ENCODE measurements at regions not wholly inside any gene's neighbourhood (a gene's known extent, or its start where the extent isn't known, plus 50 kb on each side); places are given as distances from the start of the nearest gene placed in this dataset.

DNA sequence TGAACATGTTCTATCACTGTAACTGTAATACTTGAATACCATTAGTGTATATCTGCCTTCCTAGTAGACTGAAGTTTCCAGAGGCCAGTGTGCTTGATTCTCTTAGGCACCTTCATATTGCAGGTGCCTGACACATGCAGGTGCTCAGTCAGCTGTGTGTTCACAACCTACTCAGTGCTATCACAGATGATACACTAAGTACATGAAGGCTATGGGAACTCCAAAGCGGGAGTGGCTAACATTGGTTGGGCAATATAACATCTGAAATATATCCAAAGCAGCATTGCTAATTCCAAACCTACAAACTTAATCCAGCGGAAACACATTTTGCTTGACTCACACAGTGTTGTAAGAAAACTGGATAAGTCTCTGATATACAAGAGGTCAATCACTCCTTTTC, 539.3 kb upstream of the ISX start:
- no peaks in the 10 kb centered on the region for H3K27me3 ChIP-seq
- H3K9me3 ChIP-seq, result no peaks in the 10 kb centered on the region
- no peaks in the 10 kb centered on the region for H3K36me3 ChIP-seq
- no peak for DNase-seq
- no peak overlapping the region for H3K4me3 ChIP-seq

DNA sequence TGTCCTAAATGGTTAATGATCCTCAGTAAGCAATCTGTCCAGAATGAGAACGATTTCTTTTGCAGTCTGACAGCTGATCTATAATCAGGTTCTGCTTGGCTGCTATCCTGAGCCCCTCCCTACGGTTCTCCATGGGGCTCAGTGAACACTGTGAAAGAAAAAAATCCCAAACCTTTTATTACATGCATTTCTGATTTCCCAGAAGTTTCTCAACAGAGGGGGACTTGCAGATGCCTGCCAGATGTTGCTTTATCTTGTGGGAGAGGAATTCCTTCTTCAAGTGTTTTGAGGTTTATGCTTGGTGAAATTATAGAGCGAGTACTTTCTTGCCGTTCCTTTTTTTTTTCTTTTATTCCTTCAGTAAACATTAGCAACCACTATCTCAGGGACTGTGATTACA, 531.9 kb upstream of the ISX start:
- no peaks in the 10 kb centered on the region for H3K9me3 ChIP-seq
- no peak for DNase-seq
- H3K36me3 ChIP-seq, result no peaks in the 10 kb centered on the region

DNA sequence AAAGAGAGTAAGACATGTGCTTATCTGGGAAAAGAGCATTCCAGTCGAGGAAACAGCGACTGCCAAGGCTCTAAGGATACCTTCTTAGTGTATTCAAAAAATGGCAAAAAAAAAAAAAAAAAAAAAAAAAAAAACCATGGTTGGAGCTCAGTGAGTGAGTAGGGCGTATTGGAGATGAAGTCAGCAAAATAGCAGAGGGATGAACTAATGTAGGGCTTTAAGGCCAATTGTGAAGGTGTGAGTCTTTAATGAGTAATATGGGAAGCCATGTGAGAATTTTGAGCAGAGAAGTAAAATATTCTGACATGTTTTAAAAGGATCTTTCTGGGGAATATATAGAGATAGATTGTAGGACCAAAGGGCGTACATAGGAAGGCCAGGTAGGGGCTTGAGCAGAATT, 498.6 kb upstream of the ISX start:
- no peak for DNase-seq
- Histone ChIP-seq H3K27me3 (no peaks in the 10 kb centered on the region), H3K4me3 (no peak overlapping the region), H3K36me3 (no peaks in the 10 kb centered on the region), H3K9me3 (no peaks in the 10 kb centered on the region)

More for the DNA sequence above, 531.9 kb upstream of the ISX start:
- Histone ChIP-seq H3K27me3 (no peaks in the 10 kb centered on the region), H3K4me3 (no peak overlapping the region)

DNA sequence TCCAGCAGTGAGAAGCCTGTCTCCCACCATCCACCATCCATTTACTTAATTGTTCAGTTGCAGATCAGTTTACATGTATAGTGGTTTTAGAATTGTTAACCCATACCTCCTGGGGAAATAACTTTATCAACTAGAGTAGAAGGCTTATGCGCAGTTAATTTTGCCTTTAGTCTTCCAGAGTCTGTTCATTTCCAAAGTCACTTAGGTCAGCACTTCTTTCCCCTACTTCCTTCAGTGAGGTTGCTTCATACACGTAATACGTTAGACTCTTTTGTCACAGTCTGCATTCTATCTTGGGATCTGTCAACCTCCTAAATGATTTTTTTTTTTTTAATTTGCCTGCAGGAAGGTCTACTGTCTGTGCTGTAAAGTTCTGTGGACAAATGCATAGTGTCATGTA, 495.6 kb upstream of the ISX start:
- Histone ChIP-seq H3K4me3 (no peak overlapping the region), H3K36me3 (no peaks in the 10 kb centered on the region), H3K9me3 (no peaks in the 10 kb centered on the region), H3K27me3 (no peaks in the 10 kb centered on the region)
- DNase-seq, result no peak

DNA sequence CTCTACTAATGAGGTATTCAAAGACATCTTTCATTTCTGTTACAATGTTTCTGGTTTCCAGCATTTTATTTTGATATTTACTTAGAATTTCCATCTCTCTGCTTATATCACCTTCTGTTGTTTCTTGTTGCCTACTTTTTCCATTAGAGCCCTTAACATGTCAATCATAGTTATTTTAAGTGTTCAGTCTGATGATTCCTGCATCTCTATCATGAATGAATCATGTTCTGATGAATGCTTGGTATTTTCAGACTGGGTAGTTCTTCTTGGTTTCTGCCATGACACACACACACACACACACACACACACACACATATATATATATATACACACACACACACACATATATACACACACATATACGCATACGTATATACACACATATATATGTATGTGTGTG, 486.4 kb upstream of the ISX start:
- H3K4me3 ChIP-seq, result no peak overlapping the region
- H3K27me3 ChIP-seq, result no peaks in the 10 kb centered on the region
- H3K36me3 ChIP-seq, result no peaks in the 10 kb centered on the region
- DNase-seq, result no peak
- no peaks in the 10 kb centered on the region for H3K9me3 ChIP-seq

DNA sequence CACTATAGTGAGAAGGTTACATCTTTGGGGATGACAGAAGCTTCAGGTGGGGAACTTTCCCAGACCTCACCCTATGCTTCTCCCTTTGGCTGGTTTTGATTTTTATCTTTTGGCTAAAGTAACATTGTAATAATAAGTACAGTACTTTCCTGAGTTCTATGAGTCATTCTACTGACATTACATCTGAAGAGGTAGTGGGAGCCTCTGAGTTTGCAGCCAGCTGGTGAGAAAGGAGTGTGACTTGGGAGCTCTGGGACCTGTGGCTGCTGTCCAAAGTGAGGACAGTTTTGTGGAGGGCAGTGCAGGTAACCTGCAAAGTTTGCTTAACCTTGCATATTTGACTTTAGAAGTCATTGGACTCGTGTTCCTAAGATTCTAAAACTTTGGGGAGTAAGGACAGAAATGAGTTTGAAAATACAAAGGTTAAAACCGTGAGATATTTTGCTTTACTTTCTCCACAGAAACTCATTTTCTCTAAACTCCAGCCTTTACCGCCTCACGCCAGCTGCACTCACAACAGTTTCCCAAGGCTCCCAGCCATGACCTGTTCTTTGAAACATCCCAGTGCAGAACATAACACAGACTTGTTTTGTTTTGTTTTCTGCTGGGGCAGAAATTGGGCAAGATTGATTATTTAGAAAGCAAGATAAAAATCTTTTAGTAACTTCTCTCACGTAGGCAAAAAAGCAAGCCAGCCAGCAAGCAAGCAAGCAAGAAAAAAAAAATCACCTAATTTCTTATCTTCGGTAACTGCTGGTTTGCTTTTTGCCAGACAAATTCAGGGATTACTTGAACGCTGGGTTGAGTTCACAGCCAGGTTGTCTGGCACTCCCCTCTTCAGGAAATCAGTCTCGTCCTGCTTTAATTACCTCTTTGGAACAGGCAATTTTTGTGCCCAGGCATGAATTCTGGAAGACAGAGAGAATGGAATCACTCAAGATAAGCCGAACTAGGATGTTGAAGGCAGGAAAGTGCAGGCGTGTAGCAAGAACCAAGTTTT, 478.3 kb upstream of the ISX start:
- no peak for DNase-seq
- Histone ChIP-seq H3K9me3 (no peaks in the 10 kb centered on the region), H3K36me3 (no peaks in the 10 kb centered on the region), H3K4me3 (no peak overlapping the region), H3K27me3 (no peaks in the 10 kb centered on the region)

DNA sequence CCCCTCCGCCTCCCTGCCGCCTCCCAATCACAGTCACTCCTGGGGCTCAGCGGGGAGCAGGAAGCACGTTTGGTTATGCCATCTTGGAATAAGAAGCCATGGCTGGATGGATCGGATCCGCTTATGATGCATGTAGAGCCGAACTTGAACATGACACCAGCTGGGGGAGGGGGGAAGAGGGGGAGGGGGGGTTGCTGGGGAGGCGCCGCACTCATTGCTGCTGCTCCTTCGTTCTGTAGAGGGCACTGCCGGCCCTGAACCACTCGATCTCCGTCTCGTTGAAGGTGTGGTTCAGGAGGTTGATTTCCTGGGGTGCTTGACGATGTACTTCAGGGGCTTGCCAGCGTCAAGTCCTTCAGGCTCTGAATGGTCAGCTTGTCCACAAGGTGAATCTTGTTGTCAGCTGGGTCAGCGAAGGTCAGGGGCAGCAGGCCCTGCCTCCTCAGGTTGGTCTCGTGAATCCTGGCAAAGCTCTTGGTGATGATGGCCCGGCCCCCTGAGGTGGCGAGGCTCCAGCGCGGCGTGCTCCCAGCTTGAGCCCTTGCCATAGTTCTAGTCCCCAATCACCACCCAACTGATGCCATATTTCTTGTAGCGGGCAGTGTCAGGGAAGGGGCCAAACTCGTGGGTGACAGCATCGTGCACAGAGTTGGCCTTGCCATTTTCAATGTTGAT, 476.9 kb upstream of the ISX start:
- Histone ChIP-seq H3K4me3 (no peak overlapping the region), H3K27me3 (no peaks in the 10 kb centered on the region), H3K9me3 (no peaks in the 10 kb centered on the region), H3K36me3 (no peaks in the 10 kb centered on the region)
- DNase-seq, result no peak

DNA sequence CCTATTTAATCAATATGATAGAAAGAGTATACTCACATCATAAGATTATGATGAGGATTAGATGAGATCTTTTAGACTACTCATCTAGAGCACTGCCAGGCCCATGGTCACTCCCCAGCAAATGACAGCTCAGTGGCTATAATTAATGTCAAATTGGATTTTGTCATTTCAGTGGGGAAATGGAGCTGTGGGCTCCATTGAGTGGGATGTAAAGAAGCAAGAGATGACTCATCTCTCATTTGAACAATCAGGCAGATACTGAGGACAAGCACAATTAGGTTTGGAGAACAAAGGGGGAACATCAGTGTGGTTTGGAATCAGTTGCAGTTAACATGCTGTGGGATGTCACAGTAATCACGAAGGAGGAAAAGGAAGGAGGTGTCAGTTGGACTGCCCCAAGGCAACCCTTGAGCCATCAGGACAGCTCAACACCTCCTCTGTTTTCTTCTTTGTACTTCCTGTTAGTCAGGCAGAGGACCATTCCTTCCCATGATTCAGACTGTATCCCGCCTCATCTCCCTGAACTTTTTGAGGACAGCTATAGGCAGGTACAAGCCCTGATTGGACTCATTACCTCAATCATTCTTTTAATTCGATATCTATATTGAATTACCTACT, 473.7 kb upstream of the ISX start:
- H3K9me3 ChIP-seq, result no peaks in the 10 kb centered on the region
- no peaks in the 10 kb centered on the region for H3K36me3 ChIP-seq
- no peak for DNase-seq
- H3K4me3 ChIP-seq, result no peak overlapping the region
- no peaks in the 10 kb centered on the region for H3K27me3 ChIP-seq

DNA sequence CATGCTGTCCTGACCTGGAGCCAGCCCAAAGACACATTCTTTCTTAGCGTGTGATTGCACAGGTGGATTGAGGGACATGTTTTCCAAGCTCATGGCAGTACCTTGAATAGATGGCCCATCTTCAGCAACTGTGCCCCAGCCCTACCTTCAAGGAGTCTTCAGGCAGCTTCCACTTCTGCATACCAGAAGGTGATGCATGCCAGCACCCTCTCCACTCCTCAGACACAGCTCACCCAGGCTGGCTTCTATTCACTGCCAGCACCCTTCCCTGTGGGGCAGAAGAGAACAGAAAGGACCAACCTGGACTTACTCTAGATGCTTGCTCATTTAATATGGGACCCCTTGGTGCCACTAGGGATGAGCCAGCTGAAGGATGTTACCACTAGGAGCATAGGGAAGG, 466.4 kb upstream of the ISX start:
- Histone ChIP-seq H3K4me3 (no peak overlapping the region), H3K9me3 (no peaks in the 10 kb centered on the region), H3K36me3 (no peaks in the 10 kb centered on the region), H3K27me3 (no peaks in the 10 kb centered on the region)
- DNase-seq, result no peak

DNA sequence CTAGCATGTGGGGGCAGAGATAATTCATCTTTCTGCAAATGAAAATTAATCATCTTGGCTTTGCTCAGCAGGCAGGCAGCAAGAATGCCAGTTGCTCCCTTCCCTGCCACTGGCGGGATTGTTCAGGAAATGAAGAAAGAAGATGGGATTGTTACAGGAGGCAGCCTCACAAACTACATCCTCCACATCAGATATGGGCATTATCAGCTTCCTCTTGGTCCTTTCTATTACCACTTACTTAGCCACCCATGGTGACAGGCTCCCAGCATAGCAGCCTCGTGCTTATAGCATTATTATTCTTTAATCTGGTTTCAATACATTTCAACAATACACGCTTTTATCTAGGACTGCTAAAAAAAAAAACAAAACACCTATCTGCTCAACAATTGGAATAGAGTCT, 461.6 kb upstream of the ISX start:
- DNase-seq, result no peak
- Histone ChIP-seq H3K9me3 (no peaks in the 10 kb centered on the region), H3K36me3 (no peaks in the 10 kb centered on the region), H3K4me3 (no peak overlapping the region), H3K27me3 (no peaks in the 10 kb centered on the region)

DNA sequence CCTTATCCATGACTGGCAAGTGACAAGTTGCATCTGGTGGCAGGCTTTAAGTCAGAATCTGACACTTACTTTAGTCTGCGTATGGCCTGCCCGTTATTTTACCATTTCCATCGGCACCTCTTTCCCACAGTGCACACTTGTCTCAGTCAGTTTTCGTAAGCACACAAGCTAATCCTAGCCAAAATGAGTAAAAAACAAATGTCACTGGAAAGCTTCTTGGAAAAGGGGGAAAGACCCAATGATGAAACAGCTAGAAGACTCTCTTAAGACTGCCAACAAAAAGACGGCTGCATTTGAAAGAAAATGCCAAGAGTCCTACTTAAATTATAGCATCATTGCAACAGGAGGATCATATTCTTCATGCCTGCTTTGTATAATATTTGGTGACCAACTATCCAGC, 457.9 kb upstream of the ISX start:
- Histone ChIP-seq H3K36me3 (no peaks in the 10 kb centered on the region), H3K4me3 (no peak overlapping the region), H3K9me3 (no peaks in the 10 kb centered on the region), H3K27me3 (no peaks in the 10 kb centered on the region)
- no peak for DNase-seq

DNA sequence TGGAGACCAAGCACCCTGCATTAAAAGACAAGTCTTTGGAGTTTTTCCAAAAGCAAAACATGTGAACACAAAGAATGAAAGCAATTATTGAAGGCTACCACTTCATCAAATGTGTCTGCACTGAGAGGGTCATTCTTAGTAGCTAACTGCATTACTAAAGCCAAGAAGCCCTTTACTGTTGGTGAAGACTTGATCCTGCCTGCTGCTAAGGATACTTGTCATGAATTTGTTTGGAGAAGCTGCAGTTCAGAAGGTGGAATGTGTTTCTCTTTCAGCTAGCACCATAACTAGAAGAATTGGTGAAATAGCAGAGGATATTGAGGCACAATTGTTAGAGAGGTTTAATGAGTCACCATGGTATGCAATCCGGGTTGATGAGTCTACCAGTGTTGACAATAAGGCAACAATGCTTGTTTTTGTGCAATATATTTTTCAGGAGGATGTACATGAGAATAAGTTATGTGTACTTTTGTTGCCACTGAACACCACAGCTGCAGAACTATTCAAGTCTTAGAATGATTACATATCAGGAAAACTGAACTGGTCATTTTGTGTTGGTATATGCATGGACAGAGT, 457.3 kb upstream of the ISX start:
- Histone ChIP-seq H3K36me3 (no peaks in the 10 kb centered on the region), H3K4me3 (no peak overlapping the region), H3K27me3 (no peaks in the 10 kb centered on the region), H3K9me3 (no peaks in the 10 kb centered on the region)
- no peak for DNase-seq

DNA sequence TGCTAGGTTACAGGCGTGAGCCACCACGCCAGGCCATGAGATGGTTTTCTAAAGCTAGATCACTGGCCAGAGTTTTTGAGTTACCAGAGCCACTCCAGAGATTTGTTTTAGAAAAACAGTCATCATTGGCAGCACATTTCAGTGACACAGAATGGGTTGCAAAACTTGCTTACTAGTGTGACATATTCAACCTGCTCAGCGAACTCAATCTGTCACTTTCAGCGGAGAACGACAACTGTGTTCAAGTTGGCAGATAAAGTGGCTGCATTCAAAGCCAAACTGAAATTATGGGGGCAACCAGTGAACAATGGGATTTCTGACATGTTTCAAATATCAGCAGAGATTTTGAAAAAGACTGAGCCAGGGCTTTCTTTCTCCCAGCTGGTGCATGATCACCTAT, 456.3 kb upstream of the ISX start:
- no peak for DNase-seq
- Histone ChIP-seq H3K9me3 (no peaks in the 10 kb centered on the region), H3K36me3 (no peaks in the 10 kb centered on the region), H3K27me3 (no peaks in the 10 kb centered on the region), H3K4me3 (no peak overlapping the region)

DNA sequence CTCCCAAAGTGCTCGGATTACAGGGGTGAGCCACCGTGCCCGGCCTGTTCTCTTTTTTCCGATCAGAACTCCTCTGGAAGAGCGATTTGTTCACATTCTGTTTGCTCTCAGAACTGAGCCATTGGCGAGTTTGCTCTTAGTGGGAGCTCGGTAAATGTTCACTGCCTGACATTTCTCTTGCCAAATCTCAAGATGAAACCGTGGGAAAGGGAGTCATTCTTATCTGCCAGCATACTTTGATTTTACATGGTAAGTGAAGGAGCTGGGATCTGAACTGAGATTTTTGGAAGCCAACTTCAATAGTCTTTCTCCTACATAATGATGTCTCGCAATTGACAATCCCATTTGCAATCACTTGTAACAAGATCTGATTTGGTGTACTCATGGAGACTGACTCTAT, 445.8 kb upstream of the ISX start:
- Histone ChIP-seq H3K4me3 (no peak overlapping the region), H3K9me3 (no peaks in the 10 kb centered on the region), H3K36me3 (no peaks in the 10 kb centered on the region), H3K27me3 (no peaks in the 10 kb centered on the region)
- no peak for DNase-seq

DNA sequence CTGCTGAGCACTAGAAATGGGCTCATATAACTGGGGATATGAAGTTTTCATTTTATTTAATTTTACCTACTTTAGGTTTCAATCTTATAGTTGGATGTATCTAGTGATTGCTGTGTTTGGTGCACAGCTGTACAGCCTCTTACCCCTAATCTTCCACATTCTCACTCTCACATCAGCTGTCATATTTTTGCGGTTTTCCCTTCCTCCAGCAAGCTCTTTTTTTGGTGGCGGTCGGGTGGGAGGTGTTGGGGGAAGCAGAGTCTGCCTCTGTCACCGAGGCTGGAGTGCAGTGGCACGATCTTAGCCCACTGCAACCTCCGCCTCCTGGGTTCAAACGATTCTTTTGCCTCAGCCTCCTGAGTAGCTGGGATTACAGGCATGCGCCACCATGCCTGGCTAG, 445.1 kb upstream of the ISX start:
- Histone ChIP-seq H3K27me3 (no peaks in the 10 kb centered on the region), H3K9me3 (no peaks in the 10 kb centered on the region), H3K36me3 (no peaks in the 10 kb centered on the region), H3K4me3 (no peak overlapping the region)
- no peak for DNase-seq

DNA sequence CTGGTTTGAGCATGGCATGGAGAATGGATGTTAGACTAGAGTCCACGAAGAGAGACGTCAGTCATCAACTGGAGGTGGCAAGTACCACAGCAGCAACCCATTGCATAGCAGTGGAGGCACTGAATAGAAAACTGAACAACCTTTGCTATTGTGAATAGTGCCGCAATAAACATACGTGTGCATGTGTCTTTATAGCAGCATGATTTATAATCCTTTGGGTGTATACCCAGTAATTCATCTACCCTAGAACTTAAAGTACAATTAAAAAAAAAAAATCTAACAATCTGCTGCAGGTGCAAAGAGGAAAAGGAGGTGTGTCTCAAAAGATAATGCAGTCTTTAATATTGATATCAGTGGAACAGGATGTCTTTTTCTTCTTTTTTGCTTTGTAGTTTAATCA, 443.4 kb upstream of the ISX start:
- Histone ChIP-seq H3K27me3 (no peaks in the 10 kb centered on the region), H3K4me3 (no peak overlapping the region), H3K9me3 (no peaks in the 10 kb centered on the region), H3K36me3 (no peaks in the 10 kb centered on the region)
- DNase-seq, result no peak

DNA sequence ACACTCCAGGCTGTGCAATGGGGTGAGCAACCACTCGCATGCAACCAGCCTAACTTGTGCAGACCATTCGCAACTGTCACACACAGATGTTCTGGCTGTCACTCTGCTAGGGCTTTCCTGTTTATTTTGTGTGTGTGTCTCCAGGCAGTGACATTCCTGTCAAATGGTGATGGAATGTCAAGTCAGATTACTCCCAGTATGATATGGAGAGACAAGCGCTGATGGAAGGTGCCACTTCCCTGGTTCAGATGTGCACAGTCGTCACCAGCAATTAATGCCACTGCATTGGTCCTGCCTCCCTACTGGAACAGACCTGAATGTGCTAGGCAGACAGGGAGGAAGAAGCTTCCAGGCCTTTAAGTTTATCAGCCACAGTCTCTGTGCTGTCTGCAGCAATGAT, 442.4 kb upstream of the ISX start:
- no peaks in the 10 kb centered on the region for H3K36me3 ChIP-seq
- H3K4me3 ChIP-seq, result no peak overlapping the region
- H3K27me3 ChIP-seq, result no peaks in the 10 kb centered on the region
- DNase-seq, result no peak
- H3K9me3 ChIP-seq, result no peaks in the 10 kb centered on the region

All from MG63 (cell line).